ENCODE measurements at regions not wholly inside any gene's neighbourhood (a gene's known extent, or its start where the extent isn't known, plus 50 kb on each side); places are given as distances from the start of the nearest gene placed in this dataset.

GRCh38 chr4:107519053-107519452 lies 201.0 kb downstream of the PAPSS1 start:
- TF ChIP-seq POLR2A (IDR thresholded peaks at IDR 0.05; ENCODE audit: low read depth, low read length): no peak
- TF ChIP-seq POLR2AphosphoS5 (IDR thresholded peaks at IDR 0.05; ENCODE audit: low read depth, low read length): no peak
- no peak for TF ChIP-seq TAF1 (IDR thresholded peaks at IDR 0.05; ENCODE audit: borderline replicate concordance, low read depth, low read length)
